ENCODE measurements at regions not wholly inside any gene's neighbourhood (a gene's known extent, or its start where the extent isn't known, plus 50 kb on each side); places are given as distances from the start of the nearest gene placed in this dataset.

DNA sequence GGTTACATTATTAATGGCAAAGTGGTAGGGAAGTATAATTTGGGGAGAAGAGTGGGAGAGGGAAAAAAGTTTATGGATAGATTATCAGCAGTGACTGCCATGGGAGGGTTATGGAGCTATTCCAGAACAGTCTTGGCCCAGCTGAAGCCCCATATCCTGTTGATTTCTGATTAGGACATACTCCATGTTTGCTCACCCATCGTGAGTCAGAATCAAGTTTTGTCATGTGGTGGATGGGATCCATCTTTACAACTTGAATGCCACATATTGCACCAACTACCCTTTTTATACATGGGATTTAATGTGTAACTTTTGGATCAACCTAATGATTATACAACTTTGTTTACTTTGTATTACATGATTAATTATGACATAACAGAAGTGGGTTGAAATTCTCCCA lies 217.0 kb downstream of the HAO1 start:
- H3K9me3 Mint-ChIP-seq (ENCODE audit: low read depth): no peaks in the 10 kb centered on the region
- TF ChIP-seq CTCF (IDR thresholded peaks at IDR 0.05): no peak
- H3K27me3 Mint-ChIP-seq (ENCODE audit: low read depth): no peaks in the 10 kb centered on the region
- no peak for DNase-seq (ENCODE audit: low spot score)
- H3K36me3 Mint-ChIP-seq (ENCODE audit: low read depth): no peaks in the 10 kb centered on the region
- H3K4me1 Mint-ChIP-seq (ENCODE audit: low read depth): no peaks in the 10 kb centered on the region
- no peak overlapping the region for H3K4me3 Mint-ChIP-seq (ENCODE audit: unreplicated experiment)
- H3K27ac Mint-ChIP-seq (ENCODE audit: unreplicated experiment): no peak overlapping the region

- Mint-ChIP-seq H3K36me3 (ENCODE audit: low read depth) (no peaks in the 10 kb centered on the region), H3K4me3 (ENCODE audit: unreplicated experiment) (no peak overlapping the region), H3K4me1 (ENCODE audit: low read depth) (no peaks in the 10 kb centered on the region), H3K27me3 (ENCODE audit: low read depth) (no peaks in the 10 kb centered on the region), H3K27ac (ENCODE audit: unreplicated experiment) (no peak overlapping the region), H3K9me3 (ENCODE audit: low read depth) (no peaks in the 10 kb centered on the region)
- no peak for TF ChIP-seq CTCF (IDR thresholded peaks at IDR 0.05)
- DNase-seq (ENCODE audit: low spot score): no peak
Measured at GRCh38 chr20:7728338-7728737, 211.9 kb downstream of the HAO1 start.

GRCh38 chr20:7734216-7734615 lies 206.0 kb downstream of the HAO1 start:
- Mint-ChIP-seq H3K36me3 (ENCODE audit: low read depth) (no peaks in the 10 kb centered on the region), H3K9me3 (ENCODE audit: low read depth) (no peaks in the 10 kb centered on the region), H3K4me3 (ENCODE audit: unreplicated experiment) (no peak overlapping the region), H3K27me3 (ENCODE audit: low read depth) (peaks cover 2% of the 10 kb centered on the region), H3K4me1 (ENCODE audit: low read depth) (no peaks in the 10 kb centered on the region), H3K27ac (ENCODE audit: unreplicated experiment) (no peak overlapping the region)
- no peak for TF ChIP-seq CTCF (IDR thresholded peaks at IDR 0.05)
- DNase-seq (ENCODE audit: low spot score): no peak

DNA sequence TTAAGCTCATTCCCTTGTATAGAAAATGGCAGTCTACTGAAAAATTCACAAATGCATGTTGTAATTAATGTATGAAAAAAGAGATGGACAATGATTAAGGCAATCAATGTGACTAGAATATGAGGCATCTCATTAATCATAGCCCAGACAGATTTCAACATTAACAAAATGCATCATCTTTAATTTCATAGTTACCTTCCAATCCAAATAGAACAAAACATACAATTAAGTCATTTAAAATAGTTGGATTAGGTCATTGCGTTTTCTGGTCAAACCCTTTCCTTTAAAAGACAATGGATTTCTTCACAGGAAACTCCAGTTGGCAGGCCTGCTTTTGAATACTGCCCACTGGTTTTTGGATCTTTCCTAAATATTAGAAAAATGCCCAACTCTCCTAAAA lies 203.9 kb downstream of the HAO1 start:
- no peaks in the 10 kb centered on the region for H3K36me3 Mint-ChIP-seq (ENCODE audit: low read depth)

GRCh38 chr20:7741866-7742265 lies 198.4 kb downstream of the HAO1 start:
- no peak for DNase-seq (ENCODE audit: low spot score)
- Mint-ChIP-seq H3K4me1 (ENCODE audit: low read depth) (no peaks in the 10 kb centered on the region), H3K36me3 (ENCODE audit: low read depth) (no peaks in the 10 kb centered on the region), H3K27me3 (ENCODE audit: low read depth) (peaks cover 4% of the 10 kb centered on the region), H3K9me3 (ENCODE audit: low read depth) (peaks cover 14% of the 10 kb centered on the region), H3K27ac (ENCODE audit: unreplicated experiment) (no peak overlapping the region), H3K4me3 (ENCODE audit: unreplicated experiment) (no peak overlapping the region)
- no peak for TF ChIP-seq CTCF (IDR thresholded peaks at IDR 0.05)

More for the DNA sequence above, 203.9 kb downstream of the HAO1 start:
- no peaks in the 10 kb centered on the region for H3K9me3 Mint-ChIP-seq (ENCODE audit: low read depth)
- no peak for TF ChIP-seq CTCF (IDR thresholded peaks at IDR 0.05)
- no peak overlapping the region for H3K4me3 Mint-ChIP-seq (ENCODE audit: unreplicated experiment)
- H3K4me1 Mint-ChIP-seq (ENCODE audit: low read depth): no peaks in the 10 kb centered on the region
- DNase-seq (ENCODE audit: low spot score): no peak
- H3K27ac Mint-ChIP-seq (ENCODE audit: unreplicated experiment): no peak overlapping the region
- H3K27me3 Mint-ChIP-seq (ENCODE audit: low read depth): peaks cover 6% of the 10 kb centered on the region
